ENCODE measurements at regions not wholly inside any gene's neighbourhood (a gene's known extent, or its start where the extent isn't known, plus 50 kb on each side); places are given as distances from the start of the nearest gene placed in this dataset.

GRCh38 chr1:211200311-211200710 lies 58.9 kb upstream of the RCOR3 start (continued):
- TF ChIP-seq CHD7 (IDR thresholded peaks at IDR 0.05; ENCODE audit: insufficient replicate concordance, low read length) = no peak
- TF ChIP-seq SP2 (IDR thresholded peaks at IDR 0.05; ENCODE audit: low read length) = no peak
- no peak for TF ChIP-seq YY1 (IDR thresholded peaks at IDR 0.05; ENCODE audit: low read depth, low read length)
- no peak for TF ChIP-seq CBX5 (IDR thresholded peaks at IDR 0.05; ENCODE audit: low read depth, low read length)
- TF ChIP-seq TAF7 (optimal IDR thresholded peaks at IDR 0.05; ENCODE audit: borderline replicate concordance, low read depth, low read length) = no peak
- no peak for TF ChIP-seq MAX (IDR thresholded peaks at IDR 0.05)
- no peak for TF ChIP-seq SIN3A (conservative IDR thresholded peaks at IDR 0.05 in 1 of 2, IDR thresholded peaks at IDR 0.05 in 1 of 2; ENCODE audit: low read depth in 1 of 2, low read length in 2 of 2)
- no peak for TF ChIP-seq POU5F1 (IDR thresholded peaks at IDR 0.05; ENCODE audit: low read depth, low read length)
- TF ChIP-seq CHD1 (IDR thresholded peaks at IDR 0.05; ENCODE audit: low read depth, low read length) = no peak
- no peak for TF ChIP-seq RFX5 (IDR thresholded peaks at IDR 0.05; ENCODE audit: borderline replicate concordance, low read depth, low read length)

Data from H1 (cell line).